ENCODE measurements at regions not wholly inside any gene's neighbourhood (a gene's known extent, or its start where the extent isn't known, plus 50 kb on each side); places are given as distances from the start of the nearest gene placed in this dataset.

DNA sequence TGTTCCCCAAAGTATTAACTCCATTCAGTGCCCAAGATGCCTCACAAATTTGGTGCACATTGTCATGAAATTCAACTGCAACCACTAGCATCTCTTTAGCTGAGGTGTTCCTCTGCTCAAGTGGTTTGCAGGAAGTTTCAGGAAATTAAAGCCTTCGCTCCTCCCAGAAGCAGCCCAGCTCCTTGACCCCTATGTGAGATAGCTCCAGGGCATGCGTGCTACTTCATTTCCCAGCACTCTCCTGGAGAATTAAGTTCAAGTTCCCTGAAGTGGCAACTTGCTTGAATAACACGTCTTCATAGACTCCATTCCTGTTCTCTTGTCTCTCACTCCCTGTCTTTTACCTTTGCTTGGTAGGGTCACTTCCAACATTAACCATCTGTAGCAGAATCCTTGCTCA lies 750.3 kb downstream of the REEP3 start:
- no peak overlapping the region for H3K27ac ChIP-seq
- no peak overlapping the region for H3K4me3 ChIP-seq
- peak in 1 of 8 experiments; percentile 46 for ATAC-seq (replicated peaks in 6 of 8)
- in situ Hi-C loops (cut with MboI; ENCODE audit: low pct_unique_long_range_greater_than_20kb in 2 of 9, low sequenced_read_pairs in 9 of 9, unreplicated experiment in 9 of 9) = no loop called here
- H3K4me1 ChIP-seq (replicated peaks in 1 of 2) = peaks cover 0 to 19% of the 10 kb centered on the region in 2 donors
- 0 to 100% (median 38%) methylated on average over 1 to 3 of the region's 3 CpGs; no CpG with 5 or more reads in 4 of the 10 experiments for WGBS, 10 experiments

DNA sequence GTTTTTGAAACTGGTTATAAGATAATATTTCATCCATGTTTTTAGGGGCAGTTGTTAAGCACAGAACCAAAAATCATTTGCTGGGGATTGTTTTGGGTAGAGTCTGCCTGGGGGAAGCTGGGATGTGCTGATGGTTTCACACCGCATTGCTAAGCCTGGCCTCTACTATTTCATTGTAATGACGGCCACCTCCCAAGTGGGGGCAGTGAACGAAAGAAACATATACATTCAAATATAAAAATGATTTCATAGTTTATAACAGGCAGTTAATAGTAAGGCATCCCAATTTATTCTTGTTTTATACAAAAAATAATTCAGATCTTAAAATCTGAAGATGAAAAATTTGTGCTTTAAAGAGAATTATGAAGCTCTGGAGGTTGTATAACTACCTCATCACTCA lies 750.8 kb downstream of the REEP3 start:
- no peak for ATAC-seq (replicated peaks in 6 of 8)
- peaks cover 0 to 21% of the 10 kb centered on the region in 2 donors for H3K4me1 ChIP-seq (replicated peaks in 1 of 2)
- no peak overlapping the region for H3K4me3 ChIP-seq
- WGBS, 10 experiments = 10 to 88% (median 63%) methylated on average over 3 of the region's 3 CpGs; no CpG with 5 or more reads in 3 of the 10 experiments
- H3K27ac ChIP-seq = no peak overlapping the region
- in situ Hi-C loops (cut with MboI; ENCODE audit: low pct_unique_long_range_greater_than_20kb in 2 of 9, low sequenced_read_pairs in 9 of 9, unreplicated experiment in 9 of 9) = no loop called here

DNA sequence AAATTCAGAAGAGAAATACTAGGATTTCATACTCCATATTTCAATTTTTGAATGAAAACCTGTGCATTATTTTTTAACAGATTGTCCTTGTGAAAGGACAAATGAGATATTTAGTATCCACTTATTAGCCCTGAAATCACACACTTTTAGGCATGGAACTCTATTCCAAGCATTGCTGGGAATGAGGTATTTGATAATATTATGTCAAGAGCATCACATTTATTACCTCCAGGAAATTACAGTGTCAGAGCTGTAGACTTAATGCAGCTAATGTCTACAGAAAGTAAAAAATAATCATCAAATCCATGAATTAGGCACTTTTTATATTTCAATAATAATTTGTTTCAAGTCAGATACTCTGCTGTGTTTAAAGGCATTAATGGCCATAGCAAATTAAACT lies 753.8 kb downstream of the REEP3 start:
- in situ Hi-C loops (cut with MboI; ENCODE audit: low pct_unique_long_range_greater_than_20kb in 2 of 9, low sequenced_read_pairs in 9 of 9, unreplicated experiment in 9 of 9) = no loop called here
- ATAC-seq (replicated peaks in 6 of 8) = peak in 5 of 8 experiments; percentile 56 to 83 (median 60)
- no peak overlapping the region for H3K4me3 ChIP-seq
- no peak overlapping the region for H3K27ac ChIP-seq
- peaks cover 0 to 23% of the 10 kb centered on the region in 2 donors for H3K4me1 ChIP-seq (replicated peaks in 1 of 2)

DNA sequence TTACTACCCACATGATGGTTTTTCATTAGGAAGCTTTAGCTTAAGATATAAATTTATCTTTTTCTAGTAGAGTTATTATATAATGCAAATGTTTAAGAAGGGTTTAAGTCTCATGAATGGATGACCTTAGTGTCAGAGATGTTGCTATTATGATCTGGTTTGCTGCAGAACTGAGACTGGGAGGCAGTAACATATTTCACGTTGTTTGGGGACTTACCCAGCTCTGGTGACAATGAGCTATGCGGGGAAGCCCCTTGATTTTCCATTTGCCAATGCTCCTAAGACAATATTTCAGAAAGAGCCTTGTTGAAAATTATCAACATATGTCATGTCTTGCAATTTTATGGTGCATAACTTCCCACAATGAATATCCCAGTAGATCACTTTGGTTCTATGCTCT lies 754.6 kb downstream of the REEP3 start:
- peaks cover 0 to 24% of the 10 kb centered on the region in 2 donors for H3K4me1 ChIP-seq (replicated peaks in 1 of 2)
- no peak overlapping the region for H3K4me3 ChIP-seq
- no peak for ATAC-seq (replicated peaks in 6 of 8)
- WGBS, 10 experiments = 0 to 86% (median 39%) methylated on average over 1 to 2 of the region's 2 CpGs; no CpG with 5 or more reads in 4 of the 10 experiments
- H3K27ac ChIP-seq = no peak overlapping the region
- in situ Hi-C loops (cut with MboI; ENCODE audit: low pct_unique_long_range_greater_than_20kb in 2 of 9, low sequenced_read_pairs in 9 of 9, unreplicated experiment in 9 of 9) = no loop called here

DNA sequence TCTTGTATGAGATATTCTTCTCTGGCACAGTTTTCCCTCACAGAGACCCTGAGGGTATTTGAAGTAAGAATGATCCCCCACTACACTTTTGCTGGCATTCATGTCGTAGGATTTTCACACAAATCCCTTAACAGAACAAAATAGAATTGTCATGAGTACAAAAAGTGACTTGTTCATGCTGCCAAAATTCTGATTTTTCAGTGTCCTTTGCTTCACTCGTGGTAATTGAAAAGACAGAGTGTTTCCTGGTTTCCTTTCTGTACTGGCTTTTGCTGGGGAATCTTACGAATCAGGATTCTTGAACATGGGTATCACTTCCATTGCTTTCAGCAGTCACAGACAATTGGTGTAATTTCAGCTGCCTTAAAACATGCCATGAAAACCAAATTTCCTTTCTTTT lies 756.3 kb downstream of the REEP3 start:
- in situ Hi-C loops (cut with MboI; ENCODE audit: low pct_unique_long_range_greater_than_20kb in 2 of 9, low sequenced_read_pairs in 9 of 9, unreplicated experiment in 9 of 9) = no loop called here
- 6 to 86% (median 78%) methylated on average over 1 to 3 of the region's 3 CpGs for WGBS, 10 experiments
- Histone ChIP-seq H3K4me1 (replicated peaks in 1 of 2) (peaks cover 0 to 24% of the 10 kb centered on the region in 2 donors), H3K27ac (no peak overlapping the region), H3K4me3 (no peak overlapping the region)
- ATAC-seq (replicated peaks in 6 of 8) = no peak

DNA sequence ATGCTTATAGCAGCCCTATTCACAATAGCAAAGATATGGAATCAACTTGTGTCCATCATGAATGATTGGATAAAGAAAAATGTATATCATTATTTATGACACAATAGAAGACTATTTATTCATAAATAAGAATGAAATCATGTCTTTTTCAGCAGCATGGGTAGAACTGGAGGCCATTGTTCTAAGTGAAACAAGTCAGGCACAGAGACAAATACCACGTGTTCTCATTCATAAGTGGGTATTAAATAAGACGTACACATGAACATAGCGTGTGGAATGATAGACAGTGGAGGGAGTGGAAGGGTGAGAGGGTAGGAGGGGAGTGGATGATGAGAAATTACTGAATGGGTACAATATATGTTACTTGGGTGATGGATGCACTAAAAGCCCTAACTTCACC lies 762.4 kb downstream of the REEP3 start:
- 0 to 93% (median 87%) methylated on average over 2 to 3 of the region's 3 CpGs; no CpG with 5 or more reads in 2 of the 10 experiments for WGBS, 10 experiments
- in situ Hi-C loops (cut with MboI; ENCODE audit: low pct_unique_long_range_greater_than_20kb in 2 of 9, low sequenced_read_pairs in 9 of 9, unreplicated experiment in 9 of 9) = no loop called here
- H3K4me3 ChIP-seq = no peak overlapping the region
- ATAC-seq (replicated peaks in 6 of 8) = no peak
- peaks cover 0 to 16% of the 10 kb centered on the region in 2 donors for H3K4me1 ChIP-seq (replicated peaks in 1 of 2)
- no peak overlapping the region for H3K27ac ChIP-seq

DNA sequence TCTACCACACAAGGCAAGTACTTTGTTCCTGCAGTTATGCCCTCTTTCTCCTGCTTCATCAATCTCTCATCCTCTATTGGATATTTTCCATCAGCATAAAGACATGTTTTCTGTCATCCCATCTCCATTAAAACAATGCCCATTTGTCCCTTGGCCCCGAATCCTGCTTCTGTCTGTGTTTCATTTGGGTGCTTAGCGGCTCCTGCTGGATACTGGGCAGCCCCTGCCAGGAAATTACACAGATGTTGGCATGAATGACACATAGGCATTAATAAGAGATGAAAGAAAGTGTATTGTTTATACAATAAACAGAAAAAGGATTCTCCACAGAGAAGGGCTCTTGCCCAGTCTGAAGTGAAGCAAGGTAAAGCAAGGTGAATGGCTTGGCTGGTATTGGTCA lies 765.3 kb downstream of the REEP3 start:
- H3K27ac ChIP-seq = no peak overlapping the region
- H3K4me1 ChIP-seq (replicated peaks in 1 of 2) = peaks cover 0 to 13% of the 10 kb centered on the region in 2 donors
- no peak for ATAC-seq (replicated peaks in 6 of 8)
- H3K4me3 ChIP-seq = no peak overlapping the region
- in situ Hi-C loops (cut with MboI; ENCODE audit: low pct_unique_long_range_greater_than_20kb in 2 of 9, low sequenced_read_pairs in 9 of 9, unreplicated experiment in 9 of 9) = no loop called here
- WGBS, 10 experiments = 0 to 100% (median 92%) methylated on average over 1 to 2 of the region's 2 CpGs; no CpG with 5 or more reads in 2 of the 10 experiments

DNA sequence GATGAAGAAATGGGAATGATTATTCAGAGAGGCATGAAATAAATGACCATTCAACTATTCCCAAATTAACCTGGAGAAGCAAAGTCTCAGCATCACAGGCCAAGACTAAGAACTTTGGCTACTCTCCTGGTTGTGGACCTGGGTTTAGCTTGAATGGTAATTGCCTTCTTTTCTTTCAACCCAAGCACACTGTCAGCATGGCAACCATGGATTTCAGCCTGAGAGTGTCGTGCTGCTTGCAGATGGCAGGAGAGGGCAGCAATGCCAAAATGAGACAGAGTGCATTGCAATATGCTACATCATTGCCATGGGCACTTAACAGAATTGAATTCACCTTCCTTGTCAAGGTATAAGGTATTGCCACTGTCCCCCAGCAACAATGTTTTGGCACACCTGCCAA lies 767.2 kb downstream of the REEP3 start:
- Histone ChIP-seq H3K4me3 (no peak overlapping the region), H3K27ac (no peak overlapping the region), H3K4me1 (replicated peaks in 1 of 2) (peaks cover 0 to 13% of the 10 kb centered on the region in 2 donors)
- in situ Hi-C loops (cut with MboI; ENCODE audit: low pct_unique_long_range_greater_than_20kb in 2 of 9, low sequenced_read_pairs in 9 of 9, unreplicated experiment in 9 of 9) = no loop called here
- WGBS, 10 experiments = 29 to 71% (median 67%) methylated on average over 1 of the region's 1 CpG; no CpG with 5 or more reads in 7 of the 10 experiments
- peak in 1 of 8 experiments; percentile 43 for ATAC-seq (replicated peaks in 6 of 8)

DNA sequence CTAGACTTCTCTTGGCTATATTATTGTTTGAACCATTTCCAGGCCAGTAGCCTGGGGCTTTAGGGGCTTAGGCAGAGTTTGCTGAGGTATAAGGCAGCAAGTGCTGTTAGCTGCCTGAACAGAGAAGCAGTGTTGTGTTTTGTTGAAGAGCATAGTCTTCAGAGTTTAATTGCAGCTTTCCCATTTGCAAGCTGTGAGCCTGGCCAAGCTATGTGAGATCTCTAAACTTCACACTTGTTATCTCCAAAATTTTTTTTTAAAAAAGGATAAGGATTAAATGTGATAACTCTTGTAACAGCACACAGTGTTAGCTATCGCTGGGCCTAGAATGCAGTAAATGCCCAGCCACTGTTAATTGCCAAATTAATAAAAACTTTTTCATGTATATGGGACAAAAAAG lies 782.4 kb downstream of the REEP3 start:
- Histone ChIP-seq H3K4me1 (replicated peaks in 1 of 2) (peaks cover 2 to 17% of the 10 kb centered on the region in 2 donors), H3K4me3 (no peak overlapping the region), H3K27ac (no peak overlapping the region)
- whole genome bisulfite sequencing, 10 experiments = 17 to 100% (median 90%) methylated on average over 1 of the region's 1 CpG
- in situ Hi-C loops (cut with MboI; ENCODE audit: low pct_unique_long_range_greater_than_20kb in 2 of 9, low sequenced_read_pairs in 9 of 9, unreplicated experiment in 9 of 9) = no loop called here
- ATAC-seq (replicated peaks in 6 of 8) = no peak

DNA sequence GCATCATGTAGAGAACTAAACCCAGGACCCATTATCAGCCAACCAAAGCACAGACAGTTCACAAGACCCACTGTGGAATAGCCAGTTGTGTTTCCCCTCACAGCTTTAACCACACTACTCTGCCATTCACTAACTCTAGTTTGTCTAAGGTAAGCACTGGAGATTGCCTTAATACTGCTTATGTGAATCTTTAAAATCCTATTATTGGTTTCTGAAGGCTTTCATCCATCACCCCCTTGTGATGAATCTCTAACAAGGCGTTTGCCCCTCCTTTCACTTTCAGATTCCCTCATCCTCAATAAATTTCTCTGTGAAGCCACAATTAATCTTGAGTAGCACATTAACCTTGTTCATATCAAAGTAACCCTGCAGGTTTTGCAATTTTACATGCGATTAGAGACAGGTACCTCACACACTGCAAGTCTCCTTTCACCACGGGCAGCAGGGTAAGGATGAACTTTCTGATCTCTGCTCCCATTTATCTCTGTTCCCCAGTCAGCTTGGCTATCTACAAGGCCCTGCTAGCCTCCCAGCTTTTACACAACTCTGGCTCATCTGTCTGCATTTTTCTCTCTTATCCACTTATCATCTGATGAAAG lies 785.6 kb downstream of the REEP3 start:
- H3K4me1 ChIP-seq (replicated peaks in 1 of 2) = peaks cover 2 to 17% of the 10 kb centered on the region in 2 donors
- 0 to 41% (median 13%) methylated on average over 2 to 3 of the region's 3 CpGs; no CpG with 5 or more reads in 1 of the 10 experiments for WGBS, 10 experiments
- no peak overlapping the region for H3K27ac ChIP-seq
- H3K4me3 ChIP-seq = no peak overlapping the region
- in situ Hi-C loops (cut with MboI; ENCODE audit: low pct_unique_long_range_greater_than_20kb in 2 of 9, low sequenced_read_pairs in 9 of 9, unreplicated experiment in 9 of 9) = no loop called here
- ATAC-seq (replicated peaks in 6 of 8) = peak in 5 of 8 experiments; percentile 71 to 89 (median 86)

DNA sequence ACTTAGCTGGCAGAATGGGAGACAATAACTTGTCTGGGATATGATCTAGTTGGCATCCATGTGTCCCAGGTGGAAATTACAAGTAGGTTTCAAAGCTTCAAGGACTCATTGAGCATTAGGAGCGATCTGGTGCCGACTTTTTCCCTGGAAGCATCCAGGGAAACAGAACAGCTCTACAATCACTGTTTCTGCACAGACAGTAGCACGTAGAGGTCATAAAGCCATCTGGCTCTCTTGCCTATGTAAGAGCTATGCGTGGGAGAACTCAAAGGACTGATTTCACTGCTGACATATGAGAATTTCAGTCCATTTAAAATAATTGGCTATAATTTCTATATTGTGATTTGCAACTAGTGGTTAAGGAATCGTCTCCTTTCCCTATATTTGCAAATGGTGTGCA lies 791.7 kb downstream of the REEP3 start:
- H3K4me1 ChIP-seq (replicated peaks in 1 of 2) = peaks cover 7 to 15% of the 10 kb centered on the region in 2 donors
- no peak overlapping the region for H3K27ac ChIP-seq
- peak in 1 of 8 experiments; percentile 46 for ATAC-seq (replicated peaks in 6 of 8)
- no peak overlapping the region for H3K4me3 ChIP-seq
- WGBS, 10 experiments = 0 to 100% (median 76%) methylated on average over 1 to 5 of the region's 5 CpGs
- in situ Hi-C loops (cut with MboI; ENCODE audit: low pct_unique_long_range_greater_than_20kb in 2 of 9, low sequenced_read_pairs in 9 of 9, unreplicated experiment in 9 of 9) = no loop called here

DNA sequence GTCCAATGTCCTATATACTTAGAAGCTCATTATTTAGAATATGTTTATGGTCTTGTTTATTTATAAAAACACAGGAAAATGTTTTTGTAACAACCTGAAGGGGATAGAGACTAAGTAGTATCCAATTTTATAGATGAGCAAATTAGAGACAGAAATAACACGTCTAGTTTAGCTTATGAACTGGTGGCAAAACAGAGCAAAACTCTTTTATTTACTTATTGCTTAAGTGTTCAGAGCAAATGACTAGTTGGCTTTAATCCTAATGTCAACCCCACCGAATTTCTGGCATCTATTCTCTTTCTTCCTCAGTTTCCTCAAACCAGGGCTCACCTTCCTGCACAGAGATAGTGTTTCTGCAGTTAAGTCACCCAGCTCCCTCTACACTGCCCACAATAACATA lies 792.8 kb downstream of the REEP3 start:
- 0 to 92% (median 69%) methylated on average over 1 to 2 of the region's 2 CpGs; no CpG with 5 or more reads in 4 of the 10 experiments for WGBS, 10 experiments
- Histone ChIP-seq H3K4me1 (replicated peaks in 1 of 2) (peaks cover 7 to 10% of the 10 kb centered on the region in 2 donors), H3K27ac (no peak overlapping the region), H3K4me3 (no peak overlapping the region)
- no peak for ATAC-seq (replicated peaks in 6 of 8)
- in situ Hi-C loops (cut with MboI; ENCODE audit: low pct_unique_long_range_greater_than_20kb in 2 of 9, low sequenced_read_pairs in 9 of 9, unreplicated experiment in 9 of 9) = no loop called here

DNA sequence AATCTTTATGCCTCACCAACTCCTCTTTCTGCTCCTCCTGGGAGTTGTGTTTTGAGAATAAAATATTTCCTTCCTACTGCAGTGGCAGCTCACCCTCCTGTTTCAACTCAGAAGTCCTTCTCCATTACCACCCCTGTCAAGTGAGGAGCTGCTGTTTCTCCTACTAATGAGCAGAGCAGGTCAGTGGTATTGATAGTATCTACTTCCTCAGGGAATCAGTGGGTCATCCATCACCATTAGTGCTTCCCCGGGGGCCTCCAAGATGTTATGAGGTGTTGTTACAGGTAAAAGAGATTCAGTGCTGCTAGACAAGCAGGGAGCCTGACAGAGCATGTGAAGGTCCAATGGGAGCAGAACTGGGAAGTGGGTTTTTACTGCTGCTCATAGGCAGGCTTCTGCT lies 795.2 kb downstream of the REEP3 start:
- peak in 3 of 8 experiments; percentile 32 to 47 (median 32) for ATAC-seq (replicated peaks in 6 of 8)
- in situ Hi-C loops (cut with MboI; ENCODE audit: low pct_unique_long_range_greater_than_20kb in 2 of 9, low sequenced_read_pairs in 9 of 9, unreplicated experiment in 9 of 9) = no loop called here
- WGBS, 10 experiments = 71 to 83% methylated on average over 1 of the region's 1 CpG; no CpG with 5 or more reads in 8 of the 10 experiments
- no peak overlapping the region for H3K4me3 ChIP-seq
- no peak overlapping the region for H3K27ac ChIP-seq
- H3K4me1 ChIP-seq (replicated peaks in 1 of 2) = peaks cover 7 to 10% of the 10 kb centered on the region in 2 donors

DNA sequence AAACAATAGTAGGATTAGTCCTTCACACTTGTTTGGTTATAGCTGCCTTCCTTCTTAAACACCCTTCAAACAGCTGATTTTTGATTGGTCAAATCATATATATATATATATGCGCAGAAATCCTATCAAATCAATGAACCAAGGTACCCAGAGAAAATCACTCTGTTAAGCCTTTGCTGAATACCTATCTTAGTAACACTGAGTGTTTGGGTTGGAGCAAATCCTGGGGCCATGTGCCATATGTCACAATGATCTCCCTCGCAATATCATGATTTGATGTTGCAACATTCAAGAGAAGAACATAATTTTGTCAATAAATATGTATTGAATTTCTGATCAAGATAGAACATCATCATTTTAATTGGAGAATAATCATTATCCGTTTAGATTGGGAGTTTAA lies 795.6 kb downstream of the REEP3 start:
- in situ Hi-C loops (cut with MboI; ENCODE audit: low pct_unique_long_range_greater_than_20kb in 2 of 9, low sequenced_read_pairs in 9 of 9, unreplicated experiment in 9 of 9) = no loop called here
- WGBS, 10 experiments = 0 to 100% (median 88%) methylated on average over 1 to 3 of the region's 3 CpGs; no CpG with 5 or more reads in 1 of the 10 experiments
- peaks cover 7 to 10% of the 10 kb centered on the region in 2 donors for H3K4me1 ChIP-seq (replicated peaks in 1 of 2)
- no peak overlapping the region for H3K4me3 ChIP-seq
- no peak overlapping the region for H3K27ac ChIP-seq
- no peak for ATAC-seq (replicated peaks in 6 of 8)

Measured in motor neuron (in vitro differentiated cells).